ENCODE measurements at regions not wholly inside any gene's neighbourhood (a gene's known extent, or its start where the extent isn't known, plus 50 kb on each side); places are given as distances from the start of the nearest gene placed in this dataset.

- Mint-ChIP-seq H3K4me1 (no peaks in the 10 kb centered on the region), H3K4me3 (no peak overlapping the region), H3K9me3 (peaks cover 4 to 31% (median 22%) of the 10 kb centered on the region in 8 donors), H3K27ac (no peak overlapping the region), H3K36me3 (no peaks in the 10 kb centered on the region), H3K27me3 (peaks cover 2 to 5% of the 10 kb centered on the region in 2 donors)
- POLR2A ChIA-PET (ENCODE audit: partially characterized antibody): no interaction called here
- CTCF ChIA-PET (ENCODE audit: partially characterized antibody): no interaction called here
- H3K27ac ChIP-seq (ENCODE audit: low read depth, low read length): no peak overlapping the region
- no peak overlapping the region for H3K4me3 ChIP-seq (ENCODE audit: low read length in 2 of 2)
- H3K27me3 ChIP-seq (ENCODE audit: insufficient read depth, low read length): no peaks in the 10 kb centered on the region
- H3K9me3 ChIP-seq (ENCODE audit: control insufficient read depth in 1 of 2, low read length in 2 of 2): no peaks in the 10 kb centered on the region
- DNase-seq: no peak
- no peaks in the 10 kb centered on the region for H3K36me3 ChIP-seq (ENCODE audit: insufficient read depth, low read length)
- intact Hi-C loops (cut with micrococcal nuclease): no loop called here
- H3K4me1 ChIP-seq (ENCODE audit: insufficient read depth, low read length): no peaks in the 10 kb centered on the region
Observed at GRCh38 chr18:22666411-22666940, 248.8 kb upstream of the CTAGE1 start.

GRCh38 chr18:22667156-22667555, 249.4 kb upstream of the CTAGE1 start:
- Mint-ChIP-seq H3K36me3 (no peaks in the 10 kb centered on the region), H3K9me3 (peaks cover 4 to 30% (median 22%) of the 10 kb centered on the region in 8 donors), H3K27me3 (peaks cover 2 to 5% of the 10 kb centered on the region in 2 donors), H3K4me3 (no peak overlapping the region), H3K4me1 (no peaks in the 10 kb centered on the region), H3K27ac (no peak overlapping the region)
- H3K4me1 ChIP-seq (ENCODE audit: insufficient read depth, low read length): no peaks in the 10 kb centered on the region
- intact Hi-C loops (cut with micrococcal nuclease): no loop called here
- no peaks in the 10 kb centered on the region for H3K36me3 ChIP-seq (ENCODE audit: insufficient read depth, low read length)
- DNase-seq: no peak
- H3K27me3 ChIP-seq (ENCODE audit: insufficient read depth, low read length): no peaks in the 10 kb centered on the region
- H3K9me3 ChIP-seq (ENCODE audit: control insufficient read depth in 1 of 2, low read length in 2 of 2): no peaks in the 10 kb centered on the region
- ChIA-PET CTCF (ENCODE audit: partially characterized antibody) (no interaction called here), POLR2A (ENCODE audit: partially characterized antibody) (no interaction called here)
- H3K4me3 ChIP-seq (ENCODE audit: low read length in 2 of 2): no peak overlapping the region
- no peak overlapping the region for H3K27ac ChIP-seq (ENCODE audit: low read depth, low read length)

GRCh38 chr18:22667616-22668422, 250.1 kb upstream of the CTAGE1 start:
- Histone ChIP-seq H3K4me1 (ENCODE audit: insufficient read depth, low read length) (no peaks in the 10 kb centered on the region), H3K4me3 (ENCODE audit: low read length in 2 of 2) (no peak overlapping the region), H3K27ac (ENCODE audit: low read depth, low read length) (no peak overlapping the region), H3K36me3 (ENCODE audit: insufficient read depth, low read length) (no peaks in the 10 kb centered on the region), H3K27me3 (ENCODE audit: insufficient read depth, low read length) (no peaks in the 10 kb centered on the region), H3K9me3 (ENCODE audit: control insufficient read depth in 1 of 2, low read length in 2 of 2) (no peaks in the 10 kb centered on the region)
- H3K9me3 Mint-ChIP-seq: peaks cover 4 to 26% (median 20%) of the 10 kb centered on the region in 8 donors
- H3K4me3 Mint-ChIP-seq: no peak overlapping the region
- intact Hi-C loops (cut with micrococcal nuclease): no loop called here
- DNase-seq: no peak
- H3K4me1 Mint-ChIP-seq: no peaks in the 10 kb centered on the region
- no peak overlapping the region for H3K27ac Mint-ChIP-seq
- H3K36me3 Mint-ChIP-seq: no peaks in the 10 kb centered on the region
- POLR2A ChIA-PET (ENCODE audit: partially characterized antibody): no interaction called here
- H3K27me3 Mint-ChIP-seq: peaks cover 2 to 5% of the 10 kb centered on the region in 2 donors
- CTCF ChIA-PET (ENCODE audit: partially characterized antibody): no interaction called here

DNA sequence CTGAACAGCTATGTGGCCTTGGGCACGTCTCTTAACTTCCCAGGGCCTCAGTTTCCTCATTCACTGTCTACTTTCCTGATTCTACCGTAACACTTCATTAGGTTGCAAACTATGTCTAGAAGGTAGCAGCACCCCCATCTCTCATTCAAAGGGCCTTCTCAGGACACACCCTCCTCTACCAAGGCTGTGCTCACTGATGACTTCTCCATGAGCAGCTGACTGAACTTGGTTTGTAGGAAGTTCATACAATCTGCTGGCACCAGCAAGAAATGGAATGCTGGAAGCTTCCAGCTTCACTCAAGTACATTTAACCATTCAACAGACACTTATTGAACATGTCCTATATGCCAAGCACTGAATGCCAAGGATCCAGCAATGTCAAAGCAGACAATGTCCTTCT, 250.8 kb upstream of the CTAGE1 start:
- no peaks in the 10 kb centered on the region for H3K27me3 ChIP-seq (ENCODE audit: insufficient read depth, low read length)
- intact Hi-C loops (cut with micrococcal nuclease): no loop called here
- H3K4me1 ChIP-seq (ENCODE audit: insufficient read depth, low read length): no peaks in the 10 kb centered on the region
- DNase-seq: no peak
- Mint-ChIP-seq H3K36me3 (no peaks in the 10 kb centered on the region), H3K27ac (no peak overlapping the region), H3K4me3 (no peak overlapping the region), H3K27me3 (peaks cover 2 to 5% of the 10 kb centered on the region in 2 donors), H3K4me1 (no peaks in the 10 kb centered on the region), H3K9me3 (peaks cover 2 to 22% (median 14%) of the 10 kb centered on the region in 8 donors)
- no peaks in the 10 kb centered on the region for H3K36me3 ChIP-seq (ENCODE audit: insufficient read depth, low read length)
- ChIA-PET POLR2A (ENCODE audit: partially characterized antibody) (no interaction called here), CTCF (ENCODE audit: partially characterized antibody) (no interaction called here)
- no peak overlapping the region for H3K4me3 ChIP-seq (ENCODE audit: low read length in 2 of 2)
- no peaks in the 10 kb centered on the region for H3K9me3 ChIP-seq (ENCODE audit: control insufficient read depth in 1 of 2, low read length in 2 of 2)
- no peak overlapping the region for H3K27ac ChIP-seq (ENCODE audit: low read depth, low read length)

GRCh38 chr18:22670914-22671313, 253.2 kb upstream of the CTAGE1 start:
- CTCF ChIA-PET (ENCODE audit: partially characterized antibody): no interaction called here

GRCh38 chr18:22673182-22673862, 255.6 kb upstream of the CTAGE1 start:
- no peaks in the 10 kb centered on the region for H3K9me3 ChIP-seq (ENCODE audit: control insufficient read depth in 1 of 2, low read length in 2 of 2)
- no peak overlapping the region for H3K4me3 Mint-ChIP-seq

More at GRCh38 chr18:22670914-22671313, 253.2 kb upstream of the CTAGE1 start:
- Mint-ChIP-seq H3K27me3 (peaks cover 2 to 6% of the 10 kb centered on the region in 2 donors), H3K27ac (no peak overlapping the region), H3K36me3 (no peaks in the 10 kb centered on the region), H3K9me3 (peaks cover 0 to 9% (median 4%) of the 10 kb centered on the region in 8 donors), H3K4me3 (no peak overlapping the region), H3K4me1 (no peaks in the 10 kb centered on the region)
- no peaks in the 10 kb centered on the region for H3K9me3 ChIP-seq (ENCODE audit: control insufficient read depth in 1 of 2, low read length in 2 of 2)
- no peak overlapping the region for H3K27ac ChIP-seq (ENCODE audit: low read depth, low read length)
- H3K4me3 ChIP-seq (ENCODE audit: low read length in 2 of 2): no peak overlapping the region
- no peak for DNase-seq
- no peaks in the 10 kb centered on the region for H3K27me3 ChIP-seq (ENCODE audit: insufficient read depth, low read length)
- POLR2A ChIA-PET (ENCODE audit: partially characterized antibody): no interaction called here
- H3K4me1 ChIP-seq (ENCODE audit: insufficient read depth, low read length): no peaks in the 10 kb centered on the region
- intact Hi-C loops (cut with micrococcal nuclease): no loop called here
- no peaks in the 10 kb centered on the region for H3K36me3 ChIP-seq (ENCODE audit: insufficient read depth, low read length)

DNA sequence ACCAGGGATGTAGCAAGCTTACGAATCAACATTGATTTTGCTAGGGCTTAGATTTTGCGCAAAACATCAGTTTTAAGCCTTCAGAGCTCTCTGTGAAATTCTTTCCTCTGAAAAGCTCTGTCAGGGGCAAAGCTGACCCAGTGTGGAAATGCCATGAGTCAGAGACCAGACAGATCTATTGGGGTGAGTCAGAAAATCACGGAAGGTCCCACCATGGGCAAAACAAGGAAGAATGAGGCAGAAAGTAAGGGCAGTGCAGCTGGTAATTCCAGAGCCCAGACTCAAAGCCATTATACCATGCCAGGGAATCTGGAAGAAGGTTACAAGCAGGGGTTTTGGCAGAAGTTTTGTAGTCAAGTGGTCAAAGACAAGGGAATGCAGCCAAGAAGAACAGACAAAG, 256.6 kb upstream of the CTAGE1 start:
- no peaks in the 10 kb centered on the region for H3K4me1 Mint-ChIP-seq
- no peak for DNase-seq
- H3K4me3 ChIP-seq (ENCODE audit: low read length in 2 of 2): no peak overlapping the region
- intact Hi-C loops (cut with micrococcal nuclease): no loop called here
- peaks cover 0 to 1% of the 10 kb centered on the region in 2 donors for H3K27me3 Mint-ChIP-seq
- no peak overlapping the region for H3K4me3 Mint-ChIP-seq
- CTCF ChIA-PET (ENCODE audit: partially characterized antibody): no interaction called here
- H3K9me3 Mint-ChIP-seq: peaks cover 0 to 4% (median 1%) of the 10 kb centered on the region in 8 donors
- H3K4me1 ChIP-seq (ENCODE audit: insufficient read depth, low read length): no peaks in the 10 kb centered on the region
- H3K36me3 ChIP-seq (ENCODE audit: insufficient read depth, low read length): no peaks in the 10 kb centered on the region
- H3K27ac Mint-ChIP-seq: no peak overlapping the region
- no peaks in the 10 kb centered on the region for H3K36me3 Mint-ChIP-seq
- no peaks in the 10 kb centered on the region for H3K9me3 ChIP-seq (ENCODE audit: control insufficient read depth in 1 of 2, low read length in 2 of 2)
- no peak overlapping the region for H3K27ac ChIP-seq (ENCODE audit: low read depth, low read length)
- no peaks in the 10 kb centered on the region for H3K27me3 ChIP-seq (ENCODE audit: insufficient read depth, low read length)
- POLR2A ChIA-PET (ENCODE audit: partially characterized antibody): no interaction called here

More at GRCh38 chr18:22673182-22673862, 255.6 kb upstream of the CTAGE1 start:
- Histone ChIP-seq H3K27me3 (ENCODE audit: insufficient read depth, low read length) (no peaks in the 10 kb centered on the region), H3K4me3 (ENCODE audit: low read length in 2 of 2) (no peak overlapping the region), H3K4me1 (ENCODE audit: insufficient read depth, low read length) (no peaks in the 10 kb centered on the region), H3K36me3 (ENCODE audit: insufficient read depth, low read length) (no peaks in the 10 kb centered on the region), H3K27ac (ENCODE audit: low read depth, low read length) (no peak overlapping the region)
- no peak overlapping the region for H3K27ac Mint-ChIP-seq
- H3K4me1 Mint-ChIP-seq: no peaks in the 10 kb centered on the region
- intact Hi-C loops (cut with micrococcal nuclease): no loop called here
- POLR2A ChIA-PET (ENCODE audit: partially characterized antibody): no interaction called here
- DNase-seq: no peak
- peaks cover 1 to 2% of the 10 kb centered on the region in 2 donors for H3K27me3 Mint-ChIP-seq
- no peaks in the 10 kb centered on the region for H3K36me3 Mint-ChIP-seq
- CTCF ChIA-PET (ENCODE audit: partially characterized antibody): no interaction called here
- H3K9me3 Mint-ChIP-seq: peaks cover 0 to 4% (median 1%) of the 10 kb centered on the region in 8 donors

Measured in CD4-positive, alpha-beta memory T cell (primary cell).